Mesendoderm (in vitro differentiated cells): ENCODE measurements at regions not wholly inside any gene's neighbourhood (a gene's known extent, or its start where the extent isn't known, plus 50 kb on each side); places are given as distances from the start of the nearest gene placed in this dataset.

Source experiments
- DNase-seq: peaks from one replicate; pipeline ENCODE4 v3.0.0; 2013
- H2AK5ac ChIP-seq: 2 replicates; pipeline ENCODE4 v1.6.1; 2013; ENCODE audit warnings: low read length, inconsistent platforms
- H2BK120ac ChIP-seq: 2 replicates; pipeline ENCODE4 v1.6.1; 2013; ENCODE audit warnings: low read depth, mild to moderate bottlenecking, low read length, moderate library complexity, mixed read lengths
- H2BK15ac ChIP-seq: replicated peaks from 2 replicates; pipeline ENCODE4 v1.6.1; 2013; ENCODE audit warnings: low read depth, mild to moderate bottlenecking, moderate library complexity
- H2BK5ac ChIP-seq: 2 replicates; pipeline ENCODE4 v1.6.1; 2013; ENCODE audit warnings: low read length, inconsistent platforms
- H3K18ac ChIP-seq: 2 replicates; pipeline ENCODE4 v1.6.1; 2013; ENCODE audit warnings: mild to moderate bottlenecking, low read length, mixed read lengths
- H3K23ac ChIP-seq: one replicate; pipeline ENCODE4 v1.6.1; 2013; ENCODE audit warnings: low read length
- H3K27ac ChIP-seq: 2 replicates; pipeline ENCODE4 v1.5.1; 2013; ENCODE audit warnings: low read depth, mild to moderate bottlenecking, inconsistent platforms, low read length, moderate library complexity
- H3K27me3 ChIP-seq: 2 replicates; pipeline ENCODE4 v1.6.1; 2013; ENCODE audit warnings: low read length, control low read depth, mild to moderate bottlenecking, inconsistent platforms; ENCODE audit not compliant: insufficient read depth, poor library complexity
- H3K36me3 ChIP-seq: 2 replicates; pipeline ENCODE4 v1.6.1; 2013; ENCODE audit warnings: low read length, inconsistent platforms; ENCODE audit not compliant: control insufficient read depth, insufficient read depth
- H3K4ac ChIP-seq: one replicate; pipeline ENCODE4 v1.6.1; 2013; ENCODE audit warnings: low read depth, mild to moderate bottlenecking, low read length, moderate library complexity
- H3K4me1 ChIP-seq: 2 replicates; pipeline ENCODE4 v1.6.1; 2013; ENCODE audit warnings: low read depth, low read length, inconsistent platforms; ENCODE audit not compliant: control insufficient read depth
- H3K4me2 ChIP-seq: 2 replicates; pipeline ENCODE4 v1.6.1; 2013; ENCODE audit warnings: low read length
- H3K4me3 ChIP-seq: 2 replicates; pipeline ENCODE4 v1.5.1; 2013; ENCODE audit warnings: mild to moderate bottlenecking, low read length
- H3K56ac ChIP-seq: one replicate; pipeline ENCODE4 v1.6.1; 2013; ENCODE audit warnings: low read length
- H3K79me1 ChIP-seq: 2 replicates; pipeline ENCODE4 v1.6.1; 2013; ENCODE audit warnings: low read length, inconsistent platforms
- H3K79me2 ChIP-seq: 2 replicates; pipeline ENCODE4 v1.6.1; 2013; ENCODE audit warnings: mild to moderate bottlenecking, low read length; ENCODE audit not compliant: control insufficient read depth, insufficient read depth
- H3K9ac ChIP-seq: 2 replicates; pipeline ENCODE4 v1.6.1; 2013; ENCODE audit warnings: low read length, inconsistent platforms
- H4K5ac ChIP-seq: one replicate; pipeline ENCODE4 v1.6.1; 2013; ENCODE audit warnings: low read length
- H4K8ac ChIP-seq: one replicate; pipeline ENCODE4 v1.6.1; 2013; ENCODE audit warnings: low read depth, mild to moderate bottlenecking, control low read depth, low read length, moderate library complexity
- WGBS: extraction: QIAGEN DNeasy Blood & Tissue Kit; methylation state at CpG from one replicate; pipeline ENCODE4 v1.1.7; 2013; ENCODE audit warnings: low lambda C conversion rate, missing lambda C conversion rate; ENCODE audit not compliant: insufficient coverage; ENCODE audit errors: extremely low coverage; 5-methylcytosine and 5-hydroxymethylcytosine counted together

GRCh38 chr6:150744522-150745260, 120.8 kb upstream of the MTHFD1L start:
- Histone ChIP-seq H2BK15ac (no peak overlapping the region), H3K27ac (no peak overlapping the region), H3K56ac (no peak overlapping the region), H2BK5ac (no peak overlapping the region), H2AK5ac (no peak overlapping the region), H3K23ac (no peak overlapping the region), H3K36me3 (no peaks in the 10 kb centered on the region), H3K4me1 (no peaks in the 10 kb centered on the region), H4K5ac (no peak overlapping the region), H3K4me2 (no peak overlapping the region), H3K79me1 (no peaks in the 10 kb centered on the region), H3K4me3 (no peak overlapping the region), H3K79me2 (no peaks in the 10 kb centered on the region), H3K18ac (no peak overlapping the region), H3K4ac (no peak overlapping the region), H2BK120ac (no peak overlapping the region), H3K9ac (no peak overlapping the region), H4K8ac (no peak overlapping the region), H3K27me3 (no peaks in the 10 kb centered on the region)
- WGBS, result no CpG with 5 or more reads among the region's 2 CpGs
- DNase-seq, result no peak

- Histone ChIP-seq H3K9ac (no peak overlapping the region), H3K79me1 (no peaks in the 10 kb centered on the region), H3K56ac (no peak overlapping the region), H3K4me2 (no peak overlapping the region), H3K27me3 (no peaks in the 10 kb centered on the region), H3K36me3 (no peaks in the 10 kb centered on the region), H2BK15ac (no peak overlapping the region), H3K4ac (no peak overlapping the region), H3K27ac (no peak overlapping the region), H3K4me1 (no peaks in the 10 kb centered on the region), H2BK5ac (no peak overlapping the region), H2BK120ac (no peak overlapping the region), H3K4me3 (no peak overlapping the region), H4K5ac (no peak overlapping the region), H2AK5ac (no peak overlapping the region), H3K79me2 (no peaks in the 10 kb centered on the region), H3K23ac (no peak overlapping the region), H3K18ac (no peak overlapping the region), H4K8ac (no peak overlapping the region)
- no CpG with 5 or more reads among the region's 7 CpGs for WGBS
- DNase-seq, result no peak
Observed at GRCh38 chr6:150745896-150746295, 119.6 kb upstream of the MTHFD1L start.

GRCh38 chr6:150747155-150747554, 118.3 kb upstream of the MTHFD1L start:
- DNase-seq, result no peak
- no peak overlapping the region for H3K9ac ChIP-seq
- no peak overlapping the region for H2BK15ac ChIP-seq
- H4K5ac ChIP-seq, result no peak overlapping the region
- no peaks in the 10 kb centered on the region for H3K36me3 ChIP-seq
- H3K4me2 ChIP-seq, result no peak overlapping the region
- no peak overlapping the region for H3K56ac ChIP-seq
- H3K79me1 ChIP-seq, result no peaks in the 10 kb centered on the region
- no peaks in the 10 kb centered on the region for H3K4me1 ChIP-seq
- no peaks in the 10 kb centered on the region for H3K79me2 ChIP-seq
- no peak overlapping the region for H3K18ac ChIP-seq
- WGBS, result no CpG with 5 or more reads among the region's 4 CpGs
- no peak overlapping the region for H3K4me3 ChIP-seq
- H4K8ac ChIP-seq, result no peak overlapping the region
- H3K4ac ChIP-seq, result no peak overlapping the region
- no peaks in the 10 kb centered on the region for H3K27me3 ChIP-seq
- H3K27ac ChIP-seq, result no peak overlapping the region
- no peak overlapping the region for H3K23ac ChIP-seq
- no peak overlapping the region for H2AK5ac ChIP-seq
- H2BK120ac ChIP-seq, result no peak overlapping the region
- no peak overlapping the region for H2BK5ac ChIP-seq

GRCh38 chr6:150749091-150749670, 116.3 kb upstream of the MTHFD1L start:
- Histone ChIP-seq H4K8ac (no peak overlapping the region), H3K23ac (no peak overlapping the region), H3K79me2 (no peaks in the 10 kb centered on the region), H3K4ac (no peak overlapping the region), H3K27me3 (no peaks in the 10 kb centered on the region), H2BK15ac (no peak overlapping the region), H3K18ac (no peak overlapping the region), H2BK120ac (no peak overlapping the region), H2AK5ac (no peak overlapping the region), H2BK5ac (no peak overlapping the region), H3K36me3 (no peaks in the 10 kb centered on the region), H4K5ac (no peak overlapping the region), H3K79me1 (no peaks in the 10 kb centered on the region), H3K4me3 (no peak overlapping the region), H3K56ac (no peak overlapping the region), H3K27ac (no peak overlapping the region), H3K9ac (no peak overlapping the region), H3K4me2 (no peak overlapping the region), H3K4me1 (no peaks in the 10 kb centered on the region)
- DNase-seq, result no peak
- WGBS, result no CpG with 5 or more reads among the region's 8 CpGs

GRCh38 chr6:150751296-150751695, 114.2 kb upstream of the MTHFD1L start:
- Histone ChIP-seq H3K56ac (no peak overlapping the region), H2BK15ac (no peak overlapping the region), H3K9ac (no peak overlapping the region), H3K4ac (no peak overlapping the region), H3K23ac (no peak overlapping the region), H4K5ac (no peak overlapping the region), H4K8ac (no peak overlapping the region), H2AK5ac (no peak overlapping the region), H3K4me2 (no peak overlapping the region), H3K79me2 (no peaks in the 10 kb centered on the region), H3K4me1 (no peaks in the 10 kb centered on the region), H3K27ac (no peak overlapping the region), H3K36me3 (no peaks in the 10 kb centered on the region), H2BK5ac (no peak overlapping the region), H2BK120ac (no peak overlapping the region), H3K27me3 (no peaks in the 10 kb centered on the region), H3K79me1 (no peaks in the 10 kb centered on the region), H3K18ac (no peak overlapping the region), H3K4me3 (no peak overlapping the region)
- WGBS, result no CpG with 5 or more reads among the region's 3 CpGs
- DNase-seq, result no peak

- no peak overlapping the region for H3K9ac ChIP-seq
- no peak overlapping the region for H3K27ac ChIP-seq
- H4K8ac ChIP-seq, result no peak overlapping the region
- no peak overlapping the region for H3K23ac ChIP-seq
- no peaks in the 10 kb centered on the region for H3K79me2 ChIP-seq
- no peak overlapping the region for H2BK120ac ChIP-seq
- no peaks in the 10 kb centered on the region for H3K27me3 ChIP-seq
- no peaks in the 10 kb centered on the region for H3K36me3 ChIP-seq
- WGBS, result no CpG with 5 or more reads among the region's 2 CpGs
- no peak overlapping the region for H3K4me3 ChIP-seq
- no peak overlapping the region for H3K4ac ChIP-seq
- no peak overlapping the region for H2BK15ac ChIP-seq
- H3K79me1 ChIP-seq, result no peaks in the 10 kb centered on the region
- H3K4me1 ChIP-seq, result no peaks in the 10 kb centered on the region
- H2AK5ac ChIP-seq, result no peak overlapping the region
- H2BK5ac ChIP-seq, result no peak overlapping the region
- H3K18ac ChIP-seq, result no peak overlapping the region
- no peak overlapping the region for H3K56ac ChIP-seq
- H3K4me2 ChIP-seq, result no peak overlapping the region
- no peak overlapping the region for H4K5ac ChIP-seq
- DNase-seq, result no peak
Observed at GRCh38 chr6:150752409-150752808, 113.1 kb upstream of the MTHFD1L start.
